GM12891 (cell line): ENCODE measurements at regions not wholly inside any gene's neighbourhood (a gene's known extent, or its start where the extent isn't known, plus 50 kb on each side); places are given as distances from the start of the nearest gene placed in this dataset.

Experiments used
- DNase-seq: peaks from one replicate; pipeline ENCODE4 v3.0.0; 2011; ENCODE audit warnings: low spot score; ENCODE audit not compliant: insufficient read length
- FAIRE-seq: peaks from 2 replicates; lab custom pipeline; 2011; peaks lifted over from hg19 to GRCh38; lab: Jason Lieb, UNC
- PAX5 ChIP-seq: IDR thresholded peaks from 2 replicates; pipeline ENCODE4 v1.6.1; 2011; ENCODE audit warnings: low read length, moderate library complexity, mild to moderate bottlenecking; ENCODE audit not compliant: insufficient read depth, severe bottlenecking
- POLR2A ChIP-seq: IDR thresholded peaks from 2 replicates; pipeline ENCODE4 v1.6.1; 2011; ENCODE audit warnings: low read depth, low read length, control low read depth
- POLR2AphosphoS5 ChIP-seq: IDR thresholded peaks from 2 replicates; pipeline ENCODE4 v1.6.1; 2011; ENCODE audit warnings: low read depth, low read length, control low read depth
- POU2F2 ChIP-seq: IDR thresholded peaks from 2 replicates; pipeline ENCODE4 v1.6.1; 2011; ENCODE audit warnings: low read depth, mild to moderate bottlenecking, control low read depth, low read length, moderate library complexity
- SPI1 ChIP-seq: IDR thresholded peaks from 2 replicates; pipeline ENCODE4 v1.6.1; 2011; ENCODE audit warnings: low read depth, low read length, control low read depth
- TAF1 ChIP-seq: IDR thresholded peaks from 2 replicates; pipeline ENCODE4 v1.6.1; 2011; ENCODE audit warnings: low read depth, low read length, control low read depth

DNA sequence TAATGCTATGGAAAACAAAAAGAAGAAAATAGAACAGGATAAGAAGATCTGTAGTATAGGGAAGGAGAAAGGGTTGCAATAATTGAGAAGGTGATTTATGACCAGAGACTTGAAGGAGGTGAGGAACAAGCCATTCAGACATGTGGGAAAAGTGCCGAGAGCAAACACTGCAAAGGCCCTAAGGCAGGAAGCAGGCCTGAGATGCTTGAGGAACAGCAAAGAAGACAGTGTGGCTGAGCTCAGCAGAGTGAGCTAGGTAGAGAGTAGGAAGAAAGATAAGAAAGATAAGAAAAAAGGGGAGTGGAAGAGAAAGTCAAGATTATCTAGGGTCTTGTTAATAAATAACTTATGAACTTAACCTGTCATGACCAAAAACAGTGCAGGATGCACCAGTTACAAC, 671.8 kb downstream of the RPS29 start:
- DNase-seq (no peak), FAIRE-seq (no peak)
- TF ChIP-seq POLR2A = no peak
- no peak for TF ChIP-seq TAF1
- no peak for TF ChIP-seq POU2F2
- no peak for TF ChIP-seq POLR2AphosphoS5

DNA sequence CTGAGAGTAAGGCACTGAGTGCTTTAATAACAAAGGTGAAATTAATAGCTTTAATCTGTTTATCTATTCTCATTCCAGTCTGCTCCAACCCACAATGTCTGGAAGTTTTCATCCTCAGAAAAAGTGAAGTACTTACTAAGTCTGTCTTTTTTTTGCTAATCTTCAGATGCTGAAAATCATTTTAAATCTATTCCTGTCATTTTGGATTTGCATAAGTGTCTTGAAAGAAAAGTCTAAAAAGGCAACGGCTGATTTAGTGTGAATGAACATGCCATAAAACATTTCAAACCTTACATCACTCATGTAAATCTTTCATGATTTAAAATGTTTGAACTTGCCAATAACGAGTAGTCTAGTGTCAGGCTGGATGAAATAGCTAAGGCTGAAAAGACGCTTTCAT, 685.6 kb downstream of the RPS29 start:
- DNase-seq = no peak
- no peak for FAIRE-seq
- no peak for TF ChIP-seq POLR2AphosphoS5
- no peak for TF ChIP-seq SPI1
- no peak for TF ChIP-seq POU2F2
- TF ChIP-seq PAX5 = no peak
- TF ChIP-seq POLR2A = no peak
- no peak for TF ChIP-seq TAF1

GRCh38 chr14:48890333-48890732, 695.8 kb downstream of the RPS29 start:
- no peak for TF ChIP-seq POU2F2
- no peak for TF ChIP-seq TAF1
- no peak for TF ChIP-seq POLR2A
- no peak for TF ChIP-seq SPI1
- TF ChIP-seq PAX5 = no peak
- TF ChIP-seq POLR2AphosphoS5 = no peak
- FAIRE-seq (no peak), DNase-seq (no peak)

DNA sequence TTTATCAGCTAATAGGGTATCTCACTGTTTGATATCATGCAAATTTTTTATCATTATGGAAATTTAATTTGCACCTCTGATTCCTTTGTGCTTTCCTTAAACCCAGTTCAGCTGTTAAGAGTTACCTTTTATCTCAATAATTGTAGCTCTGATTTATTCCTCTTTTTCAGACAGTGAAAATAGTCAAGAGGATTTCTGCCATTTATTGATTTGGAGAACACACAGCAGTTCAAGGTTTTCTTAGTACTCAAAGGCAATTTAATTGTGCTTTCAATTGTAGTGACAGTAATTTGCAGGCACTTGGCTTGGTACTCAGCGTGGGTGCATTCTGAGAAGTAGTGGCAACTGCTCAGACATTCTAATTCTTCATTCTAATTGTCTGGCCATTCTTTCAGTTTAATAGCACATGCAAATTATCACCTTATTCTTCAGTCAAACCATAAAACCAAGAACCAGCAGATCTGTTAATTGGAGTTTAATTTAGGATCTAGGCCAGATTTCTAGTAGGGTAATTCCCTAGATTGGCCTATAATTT, 709.3 kb downstream of the RPS29 start:
- DNase-seq (no peak), FAIRE-seq (no peak)
- TF ChIP-seq POLR2AphosphoS5 (no peak), TAF1 (no peak), POU2F2 (no peak), SPI1 (no peak), PAX5 (no peak), POLR2A (no peak)

DNA sequence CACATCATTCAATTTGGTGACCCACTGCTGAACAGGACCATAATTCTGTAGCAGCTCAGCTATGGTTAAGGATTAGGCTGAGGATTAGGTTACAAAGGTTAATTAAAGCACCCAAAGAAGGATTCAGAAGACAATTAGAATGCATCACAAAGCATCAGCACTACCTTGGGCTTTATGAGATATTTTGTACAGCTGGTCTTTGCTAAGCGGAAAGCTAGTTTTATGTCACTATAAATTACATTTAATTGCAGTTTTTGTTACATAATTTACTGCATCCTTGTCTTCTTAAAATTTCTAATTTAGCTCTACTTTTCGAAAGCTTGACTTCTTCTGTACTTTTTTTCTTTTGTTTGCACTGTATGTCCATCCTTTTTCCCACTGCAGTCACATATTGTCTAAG, 711.5 kb downstream of the RPS29 start:
- FAIRE-seq (no peak), DNase-seq (no peak)
- no peak for TF ChIP-seq TAF1
- TF ChIP-seq POLR2A = no peak
- no peak for TF ChIP-seq PAX5
- no peak for TF ChIP-seq POLR2AphosphoS5
- no peak for TF ChIP-seq SPI1
- no peak for TF ChIP-seq POU2F2

DNA sequence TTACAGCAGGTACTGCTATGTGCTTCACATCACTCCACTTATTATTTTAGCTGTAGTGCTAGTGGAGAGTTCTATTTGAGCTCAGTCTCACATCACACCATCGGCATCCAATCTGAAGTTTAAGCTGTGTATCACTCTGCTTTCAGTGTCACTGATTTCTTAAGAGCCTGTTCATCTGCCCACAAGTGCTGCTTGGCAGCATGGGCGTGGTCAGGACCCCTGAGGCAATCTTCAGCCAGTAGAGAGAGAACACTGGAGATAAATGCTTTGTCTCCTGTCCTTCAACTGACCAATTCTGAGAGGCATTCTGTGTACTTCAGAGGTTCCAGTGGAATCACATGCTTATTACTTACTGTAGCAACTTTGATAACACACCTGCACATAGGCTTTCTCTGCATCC, 728.8 kb downstream of the RPS29 start:
- TF ChIP-seq POLR2A = no peak
- no peak for TF ChIP-seq POLR2AphosphoS5
- TF ChIP-seq PAX5 = no peak
- no peak for TF ChIP-seq TAF1
- no peak for TF ChIP-seq POU2F2
- no peak for TF ChIP-seq SPI1
- DNase-seq (no peak), FAIRE-seq (no peak)

DNA sequence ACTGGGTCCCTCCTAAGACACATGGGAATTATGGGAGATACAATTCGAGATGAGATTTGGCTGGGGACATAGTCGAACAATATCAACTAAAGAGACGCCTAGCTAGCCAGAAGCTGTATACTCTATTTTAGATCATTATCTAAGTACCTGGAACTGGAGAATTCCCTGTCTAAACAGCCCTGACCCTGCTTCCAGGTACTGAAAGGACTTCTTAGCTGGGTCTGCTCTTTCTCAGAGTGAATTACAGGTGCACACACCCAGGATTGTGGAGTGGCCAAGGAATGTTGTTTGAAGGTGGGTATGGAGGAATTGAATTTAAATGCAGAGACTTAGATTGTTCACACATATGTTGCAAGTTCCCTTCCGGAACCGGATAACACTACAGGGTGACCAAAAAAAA, 733.0 kb downstream of the RPS29 start:
- no peak for TF ChIP-seq TAF1
- TF ChIP-seq POU2F2 = no peak
- no peak for TF ChIP-seq SPI1
- no peak for TF ChIP-seq POLR2A
- no peak for TF ChIP-seq PAX5
- no peak for TF ChIP-seq POLR2AphosphoS5
- DNase-seq (no peak), FAIRE-seq (no peak)

GRCh38 chr14:48849741-48850322, 736.3 kb downstream of the RPS29 start:
- FAIRE-seq = no peak
- TF ChIP-seq SPI1 (no peak), POLR2A (no peak), TAF1 (no peak), POU2F2 (no peak), POLR2AphosphoS5 (no peak), PAX5 (no peak)
- no peak for DNase-seq

- no peak for TF ChIP-seq POLR2AphosphoS5
- no peak for TF ChIP-seq TAF1
- FAIRE-seq = no peak
- DNase-seq = no peak
These were observed 743.4 kb downstream of the RPS29 start for GRCh38 chr14:48842785-48843184.

GRCh38 chr14:48826058-48826457, 760.1 kb downstream of the RPS29 start:
- FAIRE-seq = no peak
- no peak for DNase-seq
- TF ChIP-seq TAF1 = no peak
- no peak for TF ChIP-seq POLR2A
- no peak for TF ChIP-seq POU2F2
- no peak for TF ChIP-seq PAX5
- TF ChIP-seq POLR2AphosphoS5 = no peak
- no peak for TF ChIP-seq SPI1
